Breast epithelium (tissue), 3 donors: ENCODE measurements at regions not wholly inside any gene's neighbourhood (a gene's known extent, or its start where the extent isn't known, plus 50 kb on each side); places are given as distances from the start of the nearest gene placed in this dataset.

Experiments
- CTCF ChIP-seq, 3 donors: fragments of 450-650 bp; IDR thresholded peaks; one replicate each; pipeline ENCODE4 v1.5.1; 2016 to 2017; ENCODE audit warnings: antibody characterized with exemption in 3 of 3, mild to moderate bottlenecking in 3 of 3, moderate library complexity in 3 of 3
- POLR2AphosphoS5 ChIP-seq, 3 donors: sonication (generic); formaldehyde crosslinking; IDR thresholded peaks; one replicate each; pipeline ENCODE4 v1.6.1; 2017; ENCODE audit warnings: antibody characterized with exemption in 3 of 3

GRCh38 chr3:16112910-16113504 is 61.5 kb upstream of the GALNT15 start:
- TF ChIP-seq CTCF (IDR thresholded peaks at IDR 0.05): no peak
- no peak for TF ChIP-seq POLR2AphosphoS5 (IDR thresholded peaks at IDR 0.05)
